ENCODE measurements at regions not wholly inside any gene's neighbourhood (a gene's known extent, or its start where the extent isn't known, plus 50 kb on each side); places are given as distances from the start of the nearest gene placed in this dataset.

DNA sequence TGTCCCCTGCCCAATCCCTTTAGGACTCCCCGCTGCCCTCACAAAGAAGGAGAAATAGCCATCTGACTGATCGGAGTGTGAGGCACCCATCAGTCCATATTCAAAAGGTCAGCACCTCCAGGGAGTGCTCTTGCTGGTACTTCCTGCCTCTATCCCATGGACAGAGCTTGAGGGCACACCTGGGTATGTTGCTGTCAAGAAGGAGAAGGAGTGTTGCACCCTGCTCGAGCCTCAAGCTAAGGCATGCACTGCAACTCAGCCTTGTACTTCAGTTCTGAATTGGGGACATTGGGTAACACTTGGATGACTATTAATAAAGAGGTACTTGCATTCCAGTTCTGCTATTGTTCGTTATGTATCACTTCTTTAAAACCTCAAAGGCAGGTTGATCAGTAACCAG is 190.3 kb upstream of the ZC3H12A start:
- DNase-seq: no peak

DNA sequence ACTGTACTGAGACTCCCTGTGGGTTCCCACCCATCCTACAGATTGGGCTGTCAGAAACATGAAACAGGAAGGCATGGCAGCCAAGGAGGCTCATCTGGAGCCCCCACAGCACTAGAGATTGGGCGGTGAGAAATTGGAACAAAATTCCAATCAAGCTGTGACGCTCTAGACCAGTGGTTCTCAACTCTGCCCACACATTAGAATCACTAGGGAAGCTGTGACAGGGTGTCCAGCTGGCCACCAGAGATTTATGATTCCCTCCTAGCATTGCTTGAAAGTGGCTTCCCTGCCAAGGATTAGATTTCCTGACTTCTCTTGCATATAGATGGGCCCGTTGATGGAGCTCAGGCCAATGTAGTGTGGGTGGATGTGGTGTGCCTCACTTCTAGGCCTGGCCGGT is 187.5 kb upstream of the ZC3H12A start:
- no peak for DNase-seq

DNA sequence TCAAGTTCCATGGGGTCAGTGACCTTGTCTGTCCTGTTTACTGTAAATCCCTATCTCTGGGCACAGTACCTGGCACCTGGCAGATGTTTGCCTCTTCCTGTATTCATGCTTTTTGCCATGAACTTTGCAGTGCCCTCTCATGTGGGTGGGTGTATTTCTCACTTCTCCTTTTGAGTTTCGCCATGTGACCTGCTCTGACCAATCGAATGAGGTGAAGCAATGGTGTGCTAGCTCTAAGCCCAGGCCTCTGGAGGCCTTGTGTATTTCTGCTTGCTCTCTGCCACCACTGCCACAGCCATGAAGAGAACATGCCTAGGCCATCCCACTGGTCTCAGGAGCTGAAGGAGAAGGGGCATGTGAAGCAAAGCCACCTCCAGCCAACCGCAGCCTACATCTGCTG is 185.5 kb upstream of the ZC3H12A start:
- no peak for DNase-seq

DNA sequence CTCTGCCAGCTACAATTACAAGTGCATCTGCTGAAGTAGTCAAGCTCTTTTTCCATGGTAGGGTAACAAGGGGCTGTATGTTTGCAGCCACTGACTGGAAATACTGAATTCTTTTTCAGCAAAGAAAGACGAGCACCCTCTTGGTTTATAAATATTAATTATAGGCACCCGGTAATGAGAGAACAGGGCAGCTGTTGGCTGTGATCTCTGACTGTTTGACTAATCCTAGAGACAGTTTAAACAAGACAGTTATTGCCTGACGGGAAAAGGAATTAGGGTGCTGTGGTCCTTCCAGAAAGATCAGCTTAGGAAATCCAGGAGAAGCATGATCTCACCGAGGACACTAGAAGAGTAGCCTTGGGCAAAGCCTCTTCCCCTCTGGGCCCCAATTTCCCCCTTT is 183.7 kb upstream of the ZC3H12A start:
- no peak for DNase-seq

DNA sequence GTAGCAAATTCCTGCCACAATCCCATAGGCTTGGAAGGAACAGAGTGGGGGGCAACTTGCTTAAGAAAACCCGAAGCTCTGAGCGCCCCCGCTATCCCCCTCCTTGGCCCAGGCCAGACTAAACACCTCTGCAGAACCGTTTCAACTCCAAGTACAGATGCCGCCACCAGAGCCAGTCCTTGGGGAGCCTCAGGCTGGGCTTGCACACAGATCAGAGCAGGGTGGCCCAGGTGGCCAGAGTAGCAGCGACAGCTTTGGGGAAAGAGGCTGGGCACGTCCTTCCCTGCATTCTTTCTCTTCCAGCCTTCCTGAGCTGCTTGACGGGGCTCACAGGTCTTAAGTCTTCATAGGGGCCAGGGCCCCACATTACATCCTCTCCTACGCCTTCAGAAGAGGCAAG is 181.6 kb upstream of the ZC3H12A start:
- no peak for DNase-seq

DNA sequence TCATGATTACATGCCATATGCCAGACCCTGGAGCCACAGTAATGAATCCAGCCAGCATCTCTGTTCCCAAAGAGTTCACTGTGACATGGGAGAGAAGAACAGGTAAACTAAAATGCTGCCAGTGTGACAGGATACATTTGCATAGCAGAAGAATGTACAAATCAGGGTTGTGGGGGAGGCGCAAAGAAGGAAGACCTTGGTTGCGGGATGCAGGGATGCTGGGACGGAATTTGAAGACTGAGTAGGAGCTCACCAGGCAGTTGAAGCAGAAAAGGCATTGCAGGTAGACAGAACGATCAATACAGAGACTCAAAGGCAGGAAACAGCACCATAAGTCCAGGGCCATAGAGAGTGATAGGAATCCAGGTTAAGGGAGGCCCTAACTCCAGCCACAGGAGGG is 180.3 kb upstream of the ZC3H12A start:
- no peak for DNase-seq

DNA sequence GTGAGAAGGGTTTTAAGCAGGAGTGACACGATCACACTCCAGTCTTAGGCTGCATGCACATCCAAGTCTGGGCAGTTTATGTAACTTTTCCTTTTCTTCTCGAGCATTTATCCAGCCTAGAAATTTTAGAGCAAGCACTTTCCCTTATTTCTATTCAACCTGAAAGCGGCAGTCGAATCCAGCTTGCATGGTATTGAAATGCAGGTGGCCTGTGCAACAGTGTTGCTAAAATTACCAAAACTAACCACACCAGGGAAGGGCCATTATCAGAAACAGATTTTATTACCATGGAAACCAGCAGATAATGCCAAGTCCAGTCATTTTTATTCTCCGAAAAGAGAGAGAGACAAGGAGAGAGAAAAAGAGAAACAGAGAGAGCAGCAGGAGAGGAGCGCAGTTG is 179.9 kb upstream of the ZC3H12A start:
- no peak for DNase-seq

DNA sequence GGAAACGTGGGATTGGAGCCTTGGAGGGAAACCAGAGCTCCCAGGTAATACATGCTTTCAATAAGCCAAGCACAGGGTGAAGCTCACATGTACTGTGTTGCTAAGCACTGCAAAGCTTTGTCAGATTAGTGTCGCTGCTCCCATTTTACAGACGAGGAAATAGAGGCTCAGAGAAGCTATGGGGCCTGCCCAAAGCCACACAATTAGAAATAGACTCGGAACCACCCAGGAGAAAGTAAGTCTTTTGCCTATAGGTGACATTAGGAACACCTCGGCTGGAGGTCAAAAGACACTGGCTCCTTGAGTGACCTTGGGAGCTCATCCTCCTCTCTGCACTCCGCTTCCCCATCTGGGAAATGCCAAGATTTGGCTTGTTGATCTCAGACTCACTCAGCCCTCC is 175.6 kb upstream of the ZC3H12A start:
- no peak for DNase-seq

DNA sequence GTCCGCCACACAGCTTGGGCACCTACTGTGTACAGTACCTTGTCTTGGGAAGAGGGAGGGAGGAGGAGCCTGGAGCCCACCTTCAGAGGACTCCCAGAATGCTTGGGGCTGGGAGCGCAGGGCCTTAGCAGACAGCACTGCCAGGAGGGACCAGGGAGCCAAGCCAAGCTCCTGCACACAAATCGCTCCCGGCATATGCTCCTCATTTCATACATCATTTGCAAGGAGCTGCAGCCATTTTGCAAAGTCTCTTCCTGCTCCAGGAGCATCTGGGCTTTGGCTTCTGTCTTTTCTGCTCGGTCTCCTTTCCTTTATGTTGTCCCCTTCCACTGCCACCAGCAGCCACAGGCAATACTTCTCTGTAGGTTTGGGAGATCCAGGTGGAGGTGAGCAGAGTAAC is 175.2 kb upstream of the ZC3H12A start:
- no peak for DNase-seq

DNA sequence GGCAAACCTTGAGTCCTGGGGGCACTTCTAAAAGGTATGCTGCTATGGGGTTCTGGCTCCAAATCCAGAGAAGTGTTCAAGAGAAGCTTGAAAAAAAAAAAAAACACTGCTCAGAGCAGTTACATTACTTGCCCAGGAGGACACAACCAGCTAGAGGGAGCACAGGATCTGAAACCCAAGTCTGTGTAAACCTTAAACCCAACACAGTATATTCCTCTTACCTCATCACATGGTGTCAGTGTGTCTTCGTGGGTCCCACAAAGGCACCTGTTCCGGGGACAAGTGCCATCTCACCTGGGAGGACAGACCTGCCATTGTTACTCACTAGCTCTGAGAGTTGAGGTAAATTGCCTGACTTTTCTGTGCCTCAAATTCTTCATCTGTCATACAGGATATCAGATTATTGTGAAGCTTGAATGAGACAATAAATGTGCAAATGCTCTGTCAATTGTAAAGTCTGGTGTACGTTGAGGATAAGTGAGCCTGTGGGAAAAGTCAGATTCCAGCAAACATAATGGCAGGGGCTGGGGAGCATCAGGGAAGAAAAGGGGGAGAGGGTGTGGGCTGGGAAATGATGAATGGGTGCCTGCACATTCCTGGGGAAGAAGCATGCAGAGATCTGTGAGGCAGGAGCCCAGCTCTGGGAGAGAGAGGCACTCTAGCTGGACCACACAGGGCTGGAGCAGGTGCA is 170.4 kb upstream of the ZC3H12A start:
- DNase-seq: no peak

DNA sequence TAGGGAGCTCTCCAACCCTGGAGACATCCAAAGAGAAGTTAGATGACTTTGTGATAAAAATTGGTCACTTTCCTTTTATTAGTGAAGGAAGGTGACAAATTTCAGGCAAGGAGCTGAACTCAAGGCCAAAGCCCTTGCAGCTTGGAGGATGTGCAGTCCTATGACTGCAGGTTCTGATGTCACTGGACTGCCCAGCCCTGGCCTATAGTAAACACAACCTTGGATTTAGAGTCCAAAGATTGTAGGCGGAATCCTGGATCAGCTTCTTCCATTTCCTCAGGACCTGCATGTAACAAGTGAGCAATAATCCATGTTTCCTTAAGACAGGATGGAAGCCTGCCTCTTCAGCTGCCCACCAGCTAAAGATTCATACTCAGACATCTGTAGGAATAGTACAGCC is 169.3 kb upstream of the ZC3H12A start:
- DNase-seq: no peak

DNA sequence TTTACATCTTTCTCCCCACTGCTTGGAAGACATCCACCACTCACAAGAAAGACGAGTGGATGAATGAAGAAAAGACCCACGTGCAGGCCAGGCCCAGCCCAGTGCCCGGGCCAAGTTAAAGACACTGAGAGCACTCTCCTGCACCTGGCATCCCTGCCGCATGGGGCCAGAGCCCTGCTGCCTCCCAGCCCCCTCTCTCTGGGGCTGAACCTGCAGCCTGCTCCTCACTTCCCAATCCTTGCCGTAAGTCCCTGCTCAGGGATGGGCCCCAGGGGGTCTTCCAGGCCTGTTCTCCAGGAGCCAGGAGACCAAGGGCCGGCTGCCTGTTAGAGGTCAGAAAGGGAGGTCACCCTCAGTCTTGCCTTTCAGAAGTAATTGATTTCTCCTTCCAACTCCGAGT is 168.5 kb upstream of the ZC3H12A start:
- DNase-seq: no peak

DNA sequence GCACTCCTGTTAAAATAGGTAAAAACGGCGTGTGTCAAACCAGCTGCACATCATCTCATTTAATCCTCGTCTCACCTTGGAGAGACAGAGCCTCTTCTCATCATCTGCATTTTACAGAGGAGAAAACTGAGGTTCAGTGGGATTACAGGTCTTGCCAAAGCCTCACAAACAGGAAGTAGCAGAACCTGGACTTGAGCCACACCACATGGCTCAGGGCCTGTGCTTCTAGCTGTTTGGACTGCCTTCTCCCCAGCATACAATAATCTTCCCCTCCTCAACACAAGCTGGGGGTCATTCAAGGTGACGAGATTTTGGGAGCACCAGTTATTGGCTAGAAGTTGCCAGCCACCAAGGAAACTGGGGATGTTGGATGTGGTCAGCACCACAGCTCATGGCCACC is 167.9 kb upstream of the ZC3H12A start:
- DNase-seq: no peak

DNA sequence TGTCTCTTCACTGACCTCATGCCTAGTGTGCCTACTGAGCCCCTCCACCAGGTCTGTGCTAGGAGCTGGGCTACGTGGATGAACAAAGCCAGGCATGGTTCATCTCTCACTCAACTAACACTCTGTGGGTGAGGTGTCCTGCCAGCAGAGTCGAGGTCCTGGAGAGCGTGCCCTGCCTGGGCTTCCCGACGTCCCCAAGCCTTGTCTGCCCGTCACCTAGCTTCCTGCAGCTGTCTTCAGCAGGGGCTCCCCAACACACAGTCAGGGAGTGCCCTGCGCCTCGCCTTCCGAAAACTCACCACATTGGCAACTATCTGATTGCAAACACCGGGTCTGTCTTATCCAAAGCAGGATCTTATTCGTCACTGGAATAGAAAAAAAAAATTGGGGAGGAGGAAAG is 167.5 kb upstream of the ZC3H12A start:
- no peak for DNase-seq

DNA sequence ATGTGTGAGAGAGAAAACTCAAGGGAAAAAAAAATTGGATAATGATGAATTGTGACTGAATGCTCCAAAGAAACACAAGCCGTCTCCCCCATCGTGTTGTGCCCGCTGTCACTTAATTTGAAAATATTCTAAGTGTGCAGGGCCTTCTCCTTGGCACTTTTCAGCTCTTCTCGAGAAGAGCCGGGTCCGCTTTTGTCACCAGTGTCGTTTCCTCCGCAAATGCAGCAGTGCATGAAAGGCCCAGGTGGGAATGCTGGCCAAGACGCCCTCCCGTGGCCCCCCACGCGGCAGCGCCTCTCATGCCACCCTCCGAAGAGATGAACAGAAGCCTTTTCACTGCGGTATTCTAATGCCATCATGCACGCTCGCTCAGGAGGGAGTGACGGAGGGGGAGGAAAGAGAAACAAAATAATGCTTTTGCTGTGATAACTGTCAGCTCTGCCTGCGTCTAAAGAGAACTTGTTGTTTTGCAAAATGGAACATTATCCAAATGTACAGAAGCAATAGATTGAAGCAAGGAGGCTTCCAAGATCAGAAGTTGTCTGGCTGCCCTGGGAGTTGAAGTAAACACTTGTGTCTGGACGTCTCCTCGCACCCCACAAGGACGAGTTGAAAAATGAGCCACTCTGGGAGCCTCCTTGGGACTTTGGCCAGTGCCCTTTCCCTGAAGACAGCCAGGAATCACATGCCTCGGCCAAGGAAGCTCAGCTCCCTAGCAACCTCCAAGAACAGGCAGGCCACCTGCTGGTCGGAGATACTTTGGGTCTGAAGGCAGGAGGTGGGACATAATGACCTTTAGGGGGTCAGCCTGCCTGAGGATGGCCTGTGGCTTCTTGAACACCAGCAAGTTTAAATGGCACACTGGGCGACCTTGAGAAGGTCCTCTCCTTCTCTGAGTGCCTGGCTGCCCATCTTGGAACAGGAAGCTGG is 166.1 kb upstream of the ZC3H12A start:
- no peak for DNase-seq

DNA sequence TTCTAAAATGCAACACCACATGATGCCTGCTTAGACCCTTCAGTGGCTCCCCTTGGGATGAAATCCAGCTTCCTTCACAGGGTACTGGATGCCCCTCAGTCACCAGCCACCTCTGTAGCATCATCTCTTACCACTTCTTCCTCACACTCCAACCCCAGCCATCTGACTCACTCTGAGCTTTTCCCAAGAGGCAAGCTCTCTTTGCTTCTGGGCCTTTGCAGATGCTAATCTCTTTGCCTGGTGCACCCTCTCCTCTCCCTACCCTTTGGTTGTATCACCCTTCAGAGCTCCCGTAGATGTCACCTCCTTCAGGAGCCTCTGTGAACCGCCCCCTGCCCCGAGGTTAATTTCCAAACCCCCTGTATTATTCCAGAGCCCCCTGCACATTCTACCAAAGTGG is 164.8 kb upstream of the ZC3H12A start:
- no peak for DNase-seq

DNA sequence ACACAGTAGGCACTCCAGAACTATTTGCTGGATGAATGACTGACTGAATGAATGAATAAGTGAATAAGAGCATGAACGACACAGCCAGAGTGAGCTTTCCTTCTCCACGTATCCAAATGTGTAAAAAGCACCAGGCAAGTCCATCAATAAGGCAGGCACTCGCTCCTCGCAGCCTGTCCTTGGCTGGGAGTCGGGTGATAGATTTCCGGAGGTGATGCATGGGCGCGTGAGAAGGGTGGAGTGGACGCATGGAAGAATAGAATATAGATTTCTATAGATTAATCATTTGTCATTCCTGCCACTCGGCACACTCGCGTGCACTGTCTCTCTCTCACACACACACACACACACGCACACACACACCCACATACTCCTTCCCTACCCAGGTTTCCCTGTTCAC is 164.3 kb upstream of the ZC3H12A start:
- DNase-seq: no peak

DNA sequence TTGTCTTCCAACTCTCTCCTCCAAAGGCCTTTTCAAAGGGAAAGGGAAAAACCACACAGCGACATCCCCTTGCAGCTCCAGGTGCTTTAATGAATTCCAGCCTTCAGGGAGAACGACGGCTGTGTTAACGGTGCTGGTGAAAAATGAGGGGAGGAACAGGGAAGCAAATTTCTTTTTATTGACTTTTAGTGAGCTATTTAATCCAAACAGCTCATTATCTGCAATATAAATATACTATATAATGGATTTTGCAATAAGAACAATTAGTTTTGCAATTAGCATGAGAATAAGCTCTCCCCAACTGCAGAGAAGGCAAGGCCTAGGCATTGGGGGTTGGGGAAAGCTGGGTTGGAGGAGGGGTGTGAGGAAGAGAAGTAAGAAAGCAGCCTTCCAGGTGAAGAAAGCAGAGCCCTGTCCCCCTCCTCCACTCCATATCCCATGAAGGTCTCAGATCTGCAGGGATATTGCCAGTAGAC is 159.0 kb upstream of the ZC3H12A start:
- no peak for DNase-seq

DNA sequence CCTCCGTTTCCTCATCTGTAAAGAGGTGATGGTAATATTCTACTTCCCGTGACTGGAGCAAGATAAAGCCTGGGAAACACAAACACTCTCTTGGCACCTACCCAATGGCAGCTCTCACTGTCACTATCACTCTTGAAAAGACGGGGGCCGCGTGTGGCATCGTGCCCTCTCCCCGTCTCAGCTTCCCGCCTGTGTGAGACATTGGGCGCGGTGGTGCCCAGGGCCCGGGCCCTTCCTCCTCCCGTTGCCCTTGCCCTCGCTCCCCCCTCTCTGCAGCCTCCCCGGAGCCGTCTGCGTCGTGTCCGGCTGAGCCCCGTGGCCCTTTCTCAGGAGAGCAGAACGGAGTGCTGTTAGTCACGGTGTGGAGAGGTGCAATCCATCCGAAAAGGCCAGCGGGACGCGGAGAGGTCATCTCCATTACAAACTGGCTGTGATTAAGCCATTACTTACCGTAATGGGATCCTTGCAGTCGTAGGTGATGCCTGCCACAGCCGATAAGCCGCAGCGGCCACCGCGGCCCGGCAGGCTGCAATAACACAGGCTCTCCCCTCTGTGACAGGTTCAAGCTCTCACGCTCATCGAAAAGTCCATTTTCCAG is 156.4 kb upstream of the ZC3H12A start:
- no peak for DNase-seq

DNA sequence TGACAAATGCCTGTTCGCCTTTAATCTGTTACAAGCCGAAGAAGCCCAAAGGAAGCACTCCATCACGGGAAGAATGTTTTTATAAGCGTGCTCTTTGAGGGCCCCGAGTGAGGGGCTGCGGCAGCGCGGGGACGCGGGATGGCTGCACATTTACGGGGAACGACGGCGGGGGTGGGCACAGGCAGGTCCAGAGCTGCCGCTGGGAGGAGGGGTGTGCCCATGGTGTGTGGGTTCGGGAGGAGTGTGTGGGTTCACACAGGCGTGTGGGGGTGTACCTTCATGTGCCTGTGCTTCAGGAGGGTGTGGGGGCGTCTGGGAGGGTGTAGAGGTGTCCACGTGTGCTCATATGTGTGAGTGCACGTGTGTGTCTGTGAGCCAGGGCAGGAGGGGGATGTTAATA is 155.9 kb upstream of the ZC3H12A start:
- no peak for DNase-seq

DNA sequence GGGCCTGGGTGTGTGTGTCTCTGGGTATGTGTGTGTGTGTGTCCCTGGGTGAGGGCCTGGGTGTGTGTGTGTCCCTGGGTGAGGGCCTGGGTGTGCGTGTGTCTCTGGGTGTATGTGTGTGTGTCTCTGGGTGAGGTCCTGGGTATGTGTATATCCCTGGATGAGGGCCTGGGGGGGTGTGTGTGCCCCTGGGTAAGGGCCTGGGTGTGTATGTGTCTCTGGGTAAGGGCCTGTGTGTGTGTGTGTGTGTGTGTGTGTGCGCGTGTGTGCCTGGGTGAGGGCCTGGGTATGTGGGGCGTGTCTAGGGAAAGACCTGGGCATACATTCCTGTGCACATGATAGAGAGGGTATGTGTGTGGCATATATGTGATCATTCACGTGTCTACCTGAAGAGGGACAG is 155.1 kb upstream of the ZC3H12A start:
- no peak for DNase-seq

DNA sequence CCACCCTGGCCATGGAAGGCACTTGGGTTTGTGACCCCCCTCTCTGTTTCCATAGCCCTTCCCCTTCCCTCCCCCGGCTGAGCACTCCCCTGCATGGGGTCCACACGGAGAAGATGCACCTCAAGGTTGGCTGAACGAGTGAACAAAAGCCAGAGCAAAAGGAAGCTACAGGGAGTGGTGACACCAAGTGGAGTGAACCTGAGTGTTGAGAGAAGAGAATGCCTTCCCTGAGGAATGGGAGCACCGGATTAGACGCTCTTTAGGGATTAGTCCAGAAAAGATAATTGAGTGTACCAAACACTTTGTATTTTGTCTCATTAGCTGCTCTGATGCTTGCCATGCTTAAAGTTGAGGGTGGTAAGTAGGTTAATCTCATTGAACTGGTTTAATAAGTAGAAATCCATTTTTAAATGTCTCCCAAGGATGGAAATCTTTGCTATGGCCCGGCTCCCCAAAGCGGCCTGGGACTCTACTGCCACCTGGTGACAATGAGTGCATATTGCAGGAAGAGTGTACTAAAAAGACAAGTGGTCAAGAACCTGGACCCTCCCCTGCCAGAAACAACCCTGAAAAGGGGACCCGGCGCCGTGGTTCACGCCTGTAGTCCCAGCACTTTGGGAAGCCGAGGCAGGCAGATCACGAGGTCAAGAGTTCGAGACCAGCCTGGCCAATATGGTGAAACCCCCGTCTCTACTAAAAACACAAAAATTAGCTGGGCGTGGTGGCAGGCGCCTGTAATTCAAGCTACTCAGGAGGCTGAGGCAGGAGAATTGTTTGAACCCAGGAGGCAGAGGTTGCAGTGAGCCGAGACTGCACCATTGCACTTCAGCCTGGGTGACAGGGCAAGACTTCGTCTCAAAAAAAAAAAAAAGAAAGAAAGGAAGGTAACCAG is 150.6 kb upstream of the ZC3H12A start:
- DNase-seq: peak; percentile 3

DNA sequence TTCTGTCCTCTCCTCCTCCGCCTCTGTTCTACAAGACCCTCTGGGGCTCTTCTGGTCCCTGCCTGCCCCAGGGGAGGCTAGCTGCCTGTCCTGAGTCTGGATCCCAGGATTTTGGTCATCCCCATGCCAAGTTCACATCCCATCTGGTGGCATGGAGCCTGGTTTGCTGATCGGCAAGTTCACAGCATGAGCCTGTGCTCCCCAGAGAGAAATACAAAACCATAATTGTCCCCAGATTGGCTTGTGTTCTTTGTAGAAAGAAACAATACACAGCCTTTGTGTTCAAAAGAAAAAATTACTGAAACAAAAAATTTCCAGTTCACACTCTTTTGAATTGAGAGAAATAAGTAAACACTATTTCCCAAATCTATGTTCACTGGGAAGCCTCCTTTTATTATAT is 149.4 kb upstream of the ZC3H12A start:
- DNase-seq: no peak
